ENCODE measurements at regions not wholly inside any gene's neighbourhood (a gene's known extent, or its start where the extent isn't known, plus 50 kb on each side); places are given as distances from the start of the nearest gene placed in this dataset.

DNA sequence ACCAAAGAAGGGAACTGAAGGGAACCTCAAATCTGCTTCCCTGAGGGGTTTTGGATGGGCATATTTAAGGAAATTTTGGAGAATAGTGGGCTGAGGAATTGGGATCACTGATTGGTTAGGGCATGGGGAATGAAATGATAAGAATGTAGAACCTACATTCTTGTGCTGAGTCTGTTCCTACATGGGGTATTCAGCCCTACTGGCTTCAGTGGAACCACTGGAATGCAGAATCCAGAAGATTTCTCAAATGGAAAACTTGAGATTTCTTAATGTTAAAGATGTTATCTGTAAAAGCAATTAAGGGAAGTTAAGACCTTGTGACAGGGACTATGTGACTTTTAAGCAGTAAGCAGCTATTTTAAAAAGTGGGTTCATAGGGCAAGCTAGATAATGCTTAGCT, 1062.4 kb downstream of the AGBL1 start:
- TF ChIP-seq EZH2phosphoT487 (IDR thresholded peaks at IDR 0.05; ENCODE audit: low read depth) = no peak
- TF ChIP-seq, protein P1, sequence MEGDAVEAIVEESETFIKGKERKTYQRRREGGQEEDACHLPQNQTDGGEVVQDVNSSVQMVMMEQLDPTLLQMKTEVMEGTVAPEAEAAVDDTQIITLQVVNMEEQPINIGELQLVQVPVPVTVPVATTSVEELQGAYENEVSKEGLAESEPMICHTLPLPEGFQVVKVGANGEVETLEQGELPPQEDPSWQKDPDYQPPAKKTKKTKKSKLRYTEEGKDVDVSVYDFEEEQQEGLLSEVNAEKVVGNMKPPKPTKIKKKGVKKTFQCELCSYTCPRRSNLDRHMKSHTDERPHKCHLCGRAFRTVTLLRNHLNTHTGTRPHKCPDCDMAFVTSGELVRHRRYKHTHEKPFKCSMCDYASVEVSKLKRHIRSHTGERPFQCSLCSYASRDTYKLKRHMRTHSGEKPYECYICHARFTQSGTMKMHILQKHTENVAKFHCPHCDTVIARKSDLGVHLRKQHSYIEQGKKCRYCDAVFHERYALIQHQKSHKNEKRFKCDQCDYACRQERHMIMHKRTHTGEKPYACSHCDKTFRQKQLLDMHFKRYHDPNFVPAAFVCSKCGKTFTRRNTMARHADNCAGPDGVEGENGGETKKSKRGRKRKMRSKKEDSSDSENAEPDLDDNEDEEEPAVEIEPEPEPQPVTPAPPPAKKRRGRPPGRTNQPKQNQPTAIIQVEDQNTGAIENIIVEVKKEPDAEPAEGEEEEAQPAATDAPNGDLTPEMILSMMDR (IDR thresholded peaks at IDR 0.05; ENCODE audit: low read depth, low read length) = no peak
